Coronary artery (tissue), 2 donors: ENCODE measurements at regions not wholly inside any gene's neighbourhood (a gene's known extent, or its start where the extent isn't known, plus 50 kb on each side); places are given as distances from the start of the nearest gene placed in this dataset.

ENCODE experiments used
- DNase-seq: peaks from one replicate; pipeline ENCODE4 v3.0.0-alpha.2; 2017; ENCODE audit warnings: low spot score
- H3K27ac ChIP-seq, 2 donors: fragments of 200-600 bp; sonication (generic); one replicate each; pipeline ENCODE4 v1.5.1; 2016 to 2019
- H3K4me3 ChIP-seq: fragments of 200-600 bp; sonication (generic); 2 replicates; pipeline ENCODE4 v1.5.1; 2016; ENCODE audit warnings: mild to moderate bottlenecking, moderate library complexity
- CTCF ChIP-seq: fragments of 200-600 bp; sonication (generic); IDR thresholded peaks from one replicate; pipeline ENCODE4 v1.5.1; 2019; ENCODE audit warnings: antibody characterized with exemption

DNA sequence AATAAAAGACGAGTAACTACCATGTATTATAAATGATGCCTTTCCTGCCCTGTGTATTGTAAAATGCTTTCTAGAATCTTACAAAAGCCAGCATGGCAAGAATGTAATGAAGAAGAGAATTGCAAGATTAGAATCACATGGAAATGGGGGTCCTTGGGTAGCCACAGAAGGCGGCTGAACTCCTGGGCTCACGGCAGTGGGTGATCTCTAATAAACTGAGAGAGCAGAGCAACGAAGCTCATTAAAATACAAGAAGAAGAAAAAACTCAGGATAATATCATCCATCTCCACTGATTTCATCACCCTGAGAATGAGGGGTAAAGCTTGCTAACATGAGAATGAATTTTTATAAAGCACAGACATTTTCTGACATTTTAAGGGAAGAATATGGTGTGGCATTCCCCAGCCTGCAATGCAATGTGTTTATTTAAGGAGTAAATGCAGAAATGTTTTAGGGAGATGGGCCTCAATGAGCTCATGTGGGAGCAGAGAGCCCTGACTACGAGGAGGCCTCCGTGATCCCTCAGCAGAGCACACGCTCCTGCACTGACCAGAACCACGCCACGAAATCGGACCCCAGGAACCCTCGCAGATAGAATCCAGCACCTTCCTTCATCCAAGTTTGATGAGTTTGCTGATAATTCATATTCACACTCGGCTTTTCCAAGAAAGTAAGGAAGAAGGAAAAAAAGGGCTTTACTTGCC lies 92.7 kb upstream of the PFKP start:
- TF ChIP-seq CTCF = no peak
- Histone ChIP-seq H3K4me3 (no peak overlapping the region), H3K27ac (no peak overlapping the region)
- no peak for DNase-seq

GRCh38 chr10:2974083-2974482 lies 93.3 kb upstream of the PFKP start:
- Histone ChIP-seq H3K4me3 (no peak overlapping the region), H3K27ac (no peak overlapping the region)
- no peak for TF ChIP-seq CTCF
- no peak for DNase-seq

- TF ChIP-seq CTCF = no peak
Measured at GRCh38 chr10:2972810-2973209, 94.5 kb upstream of the PFKP start.

DNA sequence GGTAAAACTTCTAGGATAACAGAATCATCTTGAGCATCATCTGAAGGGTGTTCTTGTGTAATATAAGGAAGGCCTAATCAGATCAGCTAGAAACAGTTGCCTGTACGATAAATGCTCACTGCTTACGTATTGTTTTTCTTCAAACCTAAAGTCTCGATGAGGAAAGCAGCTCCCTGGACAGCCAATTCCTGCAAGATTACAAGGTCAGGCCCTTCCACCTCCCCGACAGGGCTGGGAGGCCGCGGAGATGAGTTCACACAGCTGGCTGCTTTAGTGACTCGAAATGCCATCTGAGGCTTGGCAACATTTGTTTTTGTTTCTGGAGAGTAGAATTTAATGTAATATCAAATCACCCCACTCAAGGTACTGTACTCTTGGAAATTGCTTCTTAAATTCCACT lies 95.1 kb upstream of the PFKP start:
- Histone ChIP-seq H3K4me3 (no peak overlapping the region), H3K27ac (no peak overlapping the region)
- no peak for DNase-seq
- no peak for TF ChIP-seq CTCF

More at GRCh38 chr10:2972810-2973209, 94.5 kb upstream of the PFKP start:
- Histone ChIP-seq H3K4me3 (no peak overlapping the region), H3K27ac (no peak overlapping the region)
- no peak for DNase-seq

DNA sequence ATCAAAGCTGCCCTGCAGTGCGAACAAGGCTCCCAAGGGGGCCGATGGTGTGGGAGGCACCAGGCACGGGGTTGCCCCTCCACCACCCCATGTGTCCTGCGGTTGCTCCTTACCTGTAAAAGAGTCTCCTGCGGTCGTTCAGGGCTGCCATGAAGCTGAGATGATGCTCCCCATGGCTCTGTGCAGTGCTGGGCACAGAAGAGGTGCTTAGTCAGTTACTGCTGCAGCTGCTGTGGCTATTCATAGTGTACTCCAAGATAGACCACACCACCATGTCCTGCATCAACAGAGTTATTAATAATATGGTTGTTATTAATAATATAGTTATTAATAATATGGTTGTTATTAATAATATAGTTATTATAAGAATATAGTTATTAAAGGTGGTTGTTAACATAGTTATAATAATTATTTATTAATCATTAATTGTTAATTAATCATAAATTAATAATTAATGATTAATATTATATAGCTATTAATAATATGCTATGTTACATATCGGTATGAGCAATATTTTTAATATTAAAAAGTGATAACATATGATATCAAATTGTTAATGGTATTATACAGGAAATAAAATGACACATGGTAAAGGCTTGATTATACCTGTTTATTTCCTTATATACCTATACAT lies 97.0 kb upstream of the PFKP start:
- DNase-seq = no peak
- TF ChIP-seq CTCF = no peak
- H3K4me3 ChIP-seq = no peak overlapping the region
- H3K27ac ChIP-seq = no peak overlapping the region

GRCh38 chr10:2968401-2969058 lies 98.8 kb upstream of the PFKP start:
- TF ChIP-seq CTCF = no peak
- Histone ChIP-seq H3K27ac (no peak overlapping the region), H3K4me3 (no peak overlapping the region)
- no peak for DNase-seq
